ENCODE measurements at regions not wholly inside any gene's neighbourhood (a gene's known extent, or its start where the extent isn't known, plus 50 kb on each side); places are given as distances from the start of the nearest gene placed in this dataset.

GRCh38 chr13:37954191-37954590 is 84.6 kb upstream of the TRPC4 start:
- no peak for TF ChIP-seq CTCF (IDR thresholded peaks at IDR 0.05; ENCODE audit: poor library complexity, severe bottlenecking)
- peak; percentile 76 for ATAC-seq (ENCODE audit: low read depth)
- no peak for DNase-seq (ENCODE audit: low spot score)
- peak overlapping the region; percentile 66 for H3K27ac ChIP-seq (ENCODE audit: poor library complexity, severe bottlenecking)
- peaks cover 26% of the 10 kb centered on the region for H3K4me1 ChIP-seq (ENCODE audit: insufficient read depth, poor library complexity, severe bottlenecking)
- H3K4me3 ChIP-seq (ENCODE audit: severe bottlenecking), result no peak overlapping the region
- H3K27me3 ChIP-seq (ENCODE audit: insufficient read depth, poor library complexity, severe bottlenecking), result no peaks in the 10 kb centered on the region
- H3K9me3 ChIP-seq (ENCODE audit: severe bottlenecking), result peaks cover 5% of the 10 kb centered on the region
- no peaks in the 10 kb centered on the region for H3K36me3 ChIP-seq (ENCODE audit: low read depth)

DNA sequence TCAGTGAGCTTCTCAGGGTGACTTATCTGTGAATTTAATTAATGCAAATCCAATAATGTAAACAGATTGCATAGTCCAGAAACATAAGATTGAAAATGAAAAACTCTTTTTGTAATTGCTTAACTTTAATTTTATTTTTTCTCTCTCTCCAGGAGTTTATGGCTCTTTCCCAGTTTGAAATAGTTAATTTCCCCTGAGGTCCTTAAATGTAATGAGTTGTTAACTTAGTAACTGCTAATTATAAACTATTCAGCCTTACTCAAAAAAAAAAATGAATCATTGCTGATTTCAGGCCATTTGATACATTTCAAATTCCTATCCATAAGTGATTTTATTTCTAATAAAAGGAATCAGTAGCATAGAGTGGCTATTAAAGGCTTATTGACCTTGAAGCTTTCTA is 84.1 kb upstream of the TRPC4 start:
- no peak for ATAC-seq (ENCODE audit: low read depth)
- Histone ChIP-seq H3K27me3 (ENCODE audit: insufficient read depth, poor library complexity, severe bottlenecking) (no peaks in the 10 kb centered on the region), H3K9me3 (ENCODE audit: severe bottlenecking) (peaks cover 5% of the 10 kb centered on the region), H3K27ac (ENCODE audit: poor library complexity, severe bottlenecking) (no peak overlapping the region), H3K36me3 (ENCODE audit: low read depth) (no peaks in the 10 kb centered on the region), H3K4me1 (ENCODE audit: insufficient read depth, poor library complexity, severe bottlenecking) (peaks cover 26% of the 10 kb centered on the region), H3K4me3 (ENCODE audit: severe bottlenecking) (no peak overlapping the region)
- TF ChIP-seq CTCF (IDR thresholded peaks at IDR 0.05; ENCODE audit: poor library complexity, severe bottlenecking), result no peak
- no peak for DNase-seq (ENCODE audit: low spot score)

DNA sequence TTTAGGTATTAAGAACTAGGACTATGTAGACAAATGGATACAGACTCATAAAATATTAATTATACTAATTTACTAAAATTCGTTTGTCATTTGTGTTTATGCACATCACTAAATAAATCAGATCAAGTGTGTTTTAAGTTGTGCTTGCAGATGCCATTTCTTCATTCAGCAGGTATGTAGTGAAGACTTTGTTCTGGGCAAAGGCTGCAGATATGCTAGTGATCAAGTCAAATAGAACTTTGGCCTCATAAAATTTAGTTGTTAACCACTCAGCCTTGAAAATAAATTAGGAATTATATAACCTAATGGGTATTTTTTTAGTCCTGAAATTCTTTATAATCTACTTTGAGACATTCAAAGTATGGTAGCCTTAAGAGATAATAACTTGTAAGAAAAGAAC is 80.4 kb upstream of the TRPC4 start:
- TF ChIP-seq CTCF (IDR thresholded peaks at IDR 0.05; ENCODE audit: poor library complexity, severe bottlenecking), result no peak
- DNase-seq (ENCODE audit: low spot score), result no peak
- ATAC-seq (ENCODE audit: low read depth), result no peak
- H3K4me3 ChIP-seq (ENCODE audit: severe bottlenecking), result no peak overlapping the region
- no peak overlapping the region for H3K27ac ChIP-seq (ENCODE audit: poor library complexity, severe bottlenecking)
- H3K4me1 ChIP-seq (ENCODE audit: insufficient read depth, poor library complexity, severe bottlenecking), result peaks cover 12% of the 10 kb centered on the region
- no peaks in the 10 kb centered on the region for H3K36me3 ChIP-seq (ENCODE audit: low read depth)
- H3K27me3 ChIP-seq (ENCODE audit: insufficient read depth, poor library complexity, severe bottlenecking), result no peaks in the 10 kb centered on the region
- H3K9me3 ChIP-seq (ENCODE audit: severe bottlenecking), result no peaks in the 10 kb centered on the region

- DNase-seq (ENCODE audit: low spot score) (no peak), ATAC-seq (ENCODE audit: low read depth) (no peak)
- H3K27ac ChIP-seq (ENCODE audit: poor library complexity, severe bottlenecking), result no peak overlapping the region
- H3K9me3 ChIP-seq (ENCODE audit: severe bottlenecking), result no peaks in the 10 kb centered on the region
- no peaks in the 10 kb centered on the region for H3K27me3 ChIP-seq (ENCODE audit: insufficient read depth, poor library complexity, severe bottlenecking)
- TF ChIP-seq CTCF (IDR thresholded peaks at IDR 0.05; ENCODE audit: poor library complexity, severe bottlenecking), result no peak
- no peak overlapping the region for H3K4me3 ChIP-seq (ENCODE audit: severe bottlenecking)
- no peaks in the 10 kb centered on the region for H3K36me3 ChIP-seq (ENCODE audit: low read depth)
- H3K4me1 ChIP-seq (ENCODE audit: insufficient read depth, poor library complexity, severe bottlenecking), result no peaks in the 10 kb centered on the region
Measured at GRCh38 chr13:37947419-37948140, 78.0 kb upstream of the TRPC4 start.
